H1 (cell line): ENCODE measurements at regions not wholly inside any gene's neighbourhood (a gene's known extent, or its start where the extent isn't known, plus 50 kb on each side); places are given as distances from the start of the nearest gene placed in this dataset.

Source experiments
- CTCF ChIA-PET: fragments of 300-600 bp; sonication (Branson Sonifier 250); formaldehyde crosslinking; loops from one replicate; lab custom pipeline; 2021; ENCODE audit not compliant: partially characterized antibody; lab: Charles Lee
- POLR2A ChIA-PET: fragments of 300-600 bp; sonication (Branson Sonifier 250); formaldehyde crosslinking; loops from one replicate; lab custom pipeline; 2021; ENCODE audit warnings: inconsistent platforms; ENCODE audit not compliant: partially characterized antibody; lab: Charles Lee
- DNase-seq, 2 experiments: peaks; one replicate each; pipeline versions ENCODE4 v3.0.0 to v3.0.0-alpha.2; 2010 to 2022; ENCODE audit warnings: low spot score in 2 of 2, low read depth in 1 of 2, mixed read lengths in 1 of 2
- FAIRE-seq: peaks from 2 replicates; lab custom pipeline; 2011; peaks lifted over from hg19 to GRCh38; lab: Jason Lieb, UNC
- H2AFZ ChIP-seq: 2 replicates; pipeline ENCODE4 v1.8.1; 2012; ENCODE audit warnings: low read length, inconsistent platforms
- H2AK5ac ChIP-seq: 2 replicates; pipeline ENCODE4 v1.6.1; 2013; ENCODE audit warnings: low read depth, low read length
- H2BK120ac ChIP-seq: replicated peaks from 2 replicates; pipeline ENCODE3; 2013; ENCODE audit warnings: low read depth, low read length, inconsistent platforms
- H2BK12ac ChIP-seq: 2 replicates; pipeline ENCODE4 v1.6.1; 2013; ENCODE audit warnings: low read depth, low read length
- H2BK15ac ChIP-seq: 2 replicates; pipeline ENCODE4 v1.6.1; 2013; ENCODE audit warnings: low read length
- H2BK20ac ChIP-seq: 2 replicates; pipeline ENCODE4 v1.6.1; 2013; ENCODE audit warnings: low read length
- H2BK5ac ChIP-seq: 2 replicates; pipeline ENCODE4 v1.6.1; 2013; ENCODE audit warnings: low read depth, low read length
- H3K14ac ChIP-seq: 2 replicates; pipeline ENCODE4 v1.6.1; 2013; ENCODE audit warnings: inconsistent platforms; ENCODE audit not compliant: insufficient read length
- H3K18ac ChIP-seq: 2 replicates; pipeline ENCODE4 v1.6.1; 2013; ENCODE audit warnings: low read length; ENCODE audit errors: extremely low read depth
- H3K23ac ChIP-seq: 2 replicates; pipeline ENCODE4 v1.6.1; 2013; ENCODE audit warnings: inconsistent platforms; ENCODE audit not compliant: insufficient read length
- H3K23me2 ChIP-seq: 2 replicates; pipeline ENCODE4 v1.6.1; 2013; ENCODE audit warnings: low read depth, low read length
- H3K27ac ChIP-seq: 2 replicates; pipeline ENCODE4 v1.6.1; 2011; ENCODE audit warnings: low read depth, low read length, inconsistent platforms
- H3K27me3 ChIP-seq, 4 experiments: replicated peaks in 1 of 4; 1 replicate in 1 of 4; 2 replicates in 3 of 4; pipeline versions ENCODE4 v1.6.1 to v1.8.1; 2011 to 2013; ENCODE audit warnings: low read length in 3 of 4, mild to moderate bottlenecking in 3 of 4, inconsistent platforms in 2 of 4, mixed read lengths in 2 of 4, moderate library complexity in 1 of 4; ENCODE audit not compliant: control insufficient read depth in 3 of 4, insufficient read depth in 3 of 4; ENCODE audit errors: extremely low read depth in 1 of 4
- H3K36me3 ChIP-seq, 4 experiments: 2 replicates each; pipeline versions ENCODE4 v1.6.1 to v1.8.1; 2011 to 2013; ENCODE audit warnings: mild to moderate bottlenecking in 4 of 4, low read length in 3 of 4, moderate library complexity in 2 of 4, control low read depth in 1 of 4, inconsistent platforms in 1 of 4; ENCODE audit not compliant: insufficient read depth in 4 of 4, control insufficient read depth in 2 of 4
- H3K4ac ChIP-seq: replicated peaks from 2 replicates; pipeline ENCODE3; 2013; ENCODE audit warnings: low read length, low read depth, mixed read lengths, inconsistent platforms; ENCODE audit not compliant: insufficient read length
- H3K4me1 ChIP-seq, 4 experiments: replicated peaks in 1 of 4; 1 replicate in 1 of 4; 2 replicates in 3 of 4; pipeline versions ENCODE4 v1.6.1 to v1.8.1; 2011 to 2013; ENCODE audit warnings: low read length in 3 of 4, inconsistent platforms in 2 of 4, mixed read lengths in 1 of 4; ENCODE audit not compliant: insufficient read depth in 4 of 4, control insufficient read depth in 3 of 4
- H3K4me2 ChIP-seq, 2 experiments: 2 replicates each; pipeline versions ENCODE4 v1.6.1 to v1.8.1; 2011 to 2013; ENCODE audit warnings: low read depth in 2 of 2, low read length in 2 of 2, control low read depth in 1 of 2, inconsistent platforms in 1 of 2, mild to moderate bottlenecking in 1 of 2; ENCODE audit not compliant: insufficient read depth in 1 of 2
- H3K4me3 ChIP-seq, 4 experiments: fragments of 200-600, 300-600 bp in 1 of 4; sonication (generic), shearing (Covaris generic), sonication (Bioruptor Twin) in 1 of 4; 2 replicates each; pipeline versions ENCODE4 v1.5.1 to v1.8.1; 2011 to 2016; ENCODE audit warnings: low read length in 4 of 4, low read depth in 3 of 4, control low read depth in 2 of 4, inconsistent platforms in 2 of 4, mild to moderate bottlenecking in 2 of 4, mixed read lengths in 1 of 4, moderate library complexity in 1 of 4; ENCODE audit not compliant: insufficient read depth in 2 of 4; ENCODE audit errors: extremely low read depth in 1 of 4
- H3K56ac ChIP-seq: replicated peaks from 2 replicates; pipeline ENCODE3; 2013; ENCODE audit warnings: low read depth, mild to moderate bottlenecking, mixed read lengths, low read length, inconsistent platforms; ENCODE audit not compliant: insufficient read length
- H3K79me1 ChIP-seq: 2 replicates; pipeline ENCODE4 v1.6.1; 2013; ENCODE audit warnings: low read depth, low read length, control low read depth
- H3K79me2 ChIP-seq, 2 experiments: 2 replicates each; pipeline versions ENCODE4 v1.6.1 to v1.8.1; 2012 to 2013; ENCODE audit warnings: low read length in 2 of 2, mild to moderate bottlenecking in 2 of 2, inconsistent platforms in 1 of 2; ENCODE audit not compliant: insufficient read depth in 2 of 2, control insufficient read depth in 1 of 2
- H3K9ac ChIP-seq, 4 experiments: replicated peaks in 1 of 4; 1 replicate in 1 of 4; 2 replicates in 3 of 4; pipeline versions ENCODE4 v1.6.1 to v1.8.1; 2011 to 2013; ENCODE audit warnings: low read depth in 3 of 4, low read length in 3 of 4, control low read depth in 2 of 4, mild to moderate bottlenecking in 2 of 4, moderate library complexity in 2 of 4, inconsistent platforms in 1 of 4; ENCODE audit errors: extremely low read depth in 1 of 4
- H3K9me3 ChIP-seq, 2 experiments: 2 replicates each; pipeline versions ENCODE4 v1.6.1 to v1.8.1; 2012 to 2013; ENCODE audit warnings: mild to moderate bottlenecking in 2 of 2, moderate library complexity in 2 of 2, control low read depth in 1 of 2, inconsistent platforms in 1 of 2, low read depth in 1 of 2, low read length in 1 of 2, mixed read lengths in 1 of 2; ENCODE audit not compliant: insufficient read depth in 2 of 2
- H4K20me1 ChIP-seq, 2 experiments: replicated peaks in 1 of 2; 2 replicates each; pipeline versions ENCODE3 to v1.8.1; 2011 to 2013; ENCODE audit warnings: inconsistent platforms in 2 of 2, low read length in 2 of 2, mild to moderate bottlenecking in 1 of 2; ENCODE audit not compliant: insufficient read depth in 2 of 2, control insufficient read depth in 1 of 2
- H4K5ac ChIP-seq: 2 replicates; pipeline ENCODE4 v1.6.1; 2013; ENCODE audit warnings: low read length, low read depth, mixed read lengths, inconsistent platforms; ENCODE audit not compliant: insufficient read length
- H4K8ac ChIP-seq: 2 replicates; pipeline ENCODE4 v1.8.0; 2013; ENCODE audit warnings: mild to moderate bottlenecking, moderate library complexity, low read length, inconsistent platforms; ENCODE audit not compliant: insufficient read depth; ENCODE audit errors: extremely low read depth
- H4K91ac ChIP-seq: replicated peaks from 2 replicates; pipeline ENCODE3; 2013; ENCODE audit warnings: low read length, mixed read lengths, inconsistent platforms; ENCODE audit not compliant: insufficient read length
- CBX8 ChIP-seq: fragments of 300-800, 300-1000 bp; sonication (generic); IDR thresholded peaks from 2 replicates; pipeline ENCODE4 v1.7.1; 2016; ENCODE audit warnings: low read depth, low read length, borderline replicate concordance
- CEBPB ChIP-seq: IDR thresholded peaks from 2 replicates; pipeline ENCODE4 v1.6.1; 2012; ENCODE audit warnings: low read depth, low read length
- HDAC6 ChIP-seq: IDR thresholded peaks from one replicate; pipeline ENCODE4 v1.7.1; 2012; ENCODE audit warnings: low read depth, mild to moderate bottlenecking, inconsistent platforms, low read length, moderate library complexity
- KDM1A ChIP-seq: fragments of 200-600, 300-600 bp; sonication (generic); IDR thresholded peaks from 2 replicates; pipeline ENCODE4 v1.7.1; 2016; ENCODE audit warnings: mild to moderate bottlenecking, low read length, borderline replicate concordance
- KDM5A ChIP-seq: fragments of 200-600 bp; IDR thresholded peaks from 2 replicates; pipeline ENCODE4 v1.7.1; 2012; ENCODE audit warnings: mild to moderate bottlenecking, low read length, inconsistent platforms, mixed read lengths
- SRF ChIP-seq: IDR thresholded peaks from 2 replicates; pipeline ENCODE4 v1.6.1; 2011; ENCODE audit warnings: mild to moderate bottlenecking, low read depth, low read length, moderate library complexity
- SUZ12 ChIP-seq: fragments of 200-600 bp; sonication (generic); IDR thresholded peaks from 2 replicates; pipeline ENCODE4 v1.6.1; 2012; ENCODE audit warnings: mild to moderate bottlenecking, inconsistent platforms, low read length, moderate library complexity, mixed read lengths
- TAF1 ChIP-seq: IDR thresholded peaks from 2 replicates; pipeline ENCODE4 v1.6.1; 2011; ENCODE audit warnings: mild to moderate bottlenecking, low read depth, low read length
- TAF7 ChIP-seq: optimal IDR thresholded peaks from 2 replicates; pipeline ENCODE3; 2011; ENCODE audit warnings: low read depth, mild to moderate bottlenecking, inconsistent platforms, low read length, moderate library complexity, borderline replicate concordance
- TEAD4 ChIP-seq: IDR thresholded peaks from 2 replicates; pipeline ENCODE4 v1.6.1; 2012; ENCODE audit warnings: low read depth, low read length, inconsistent platforms, mixed read lengths
- YY1 ChIP-seq: IDR thresholded peaks from 2 replicates; pipeline ENCODE4 v1.6.1; 2011; ENCODE audit warnings: low read depth, mild to moderate bottlenecking, low read length
- WGBS, 2 experiments: shearing (Covaris generic) in 1 of 2; methylation state at CpG; one replicate each; pipeline versions ENCODE4 v1.1.6 to v1.1.7; 2013 to 2015; ENCODE audit warnings: low lambda C conversion rate in 2 of 2, mixed read lengths in 2 of 2, inconsistent platforms in 1 of 2, low coverage in 1 of 2, missing lambda C conversion rate in 1 of 2; ENCODE audit not compliant: insufficient replicate concordance in 2 of 2, insufficient coverage in 1 of 2, insufficient read length in 1 of 2; ENCODE audit errors: extremely low coverage in 1 of 2, missing lambda C conversion rate in 1 of 2; 5-methylcytosine and 5-hydroxymethylcytosine counted together

DNA sequence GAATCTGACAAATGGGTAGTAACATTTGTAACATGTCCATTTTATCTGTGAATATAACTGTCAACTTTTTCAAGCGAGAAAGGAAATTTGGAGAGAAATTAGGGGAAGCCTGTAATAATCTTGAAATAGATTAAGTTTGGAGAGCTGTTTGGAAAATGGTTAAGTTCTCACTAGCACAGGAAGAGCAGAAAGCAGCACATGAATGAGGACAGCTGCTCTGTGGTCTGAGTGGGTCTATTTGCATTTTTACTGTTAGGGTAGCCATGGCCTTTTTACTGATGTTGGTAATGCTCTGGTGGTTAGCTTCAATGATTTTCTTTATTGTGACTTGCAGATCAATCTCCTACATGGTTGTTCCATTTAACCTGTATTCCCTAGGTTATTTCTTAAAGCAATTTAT, 144.5 kb upstream of the GDNF start:
- Histone ChIP-seq H2BK15ac (no peak overlapping the region), H3K4me2 (no peak overlapping the region), H3K4me1 (no peaks in the 10 kb centered on the region), H3K23me2 (no peaks in the 10 kb centered on the region), H2BK20ac (no peak overlapping the region), H3K56ac (no peak overlapping the region), H3K14ac (no peak overlapping the region), H3K9ac (no peak overlapping the region), H2BK5ac (no peak overlapping the region), H3K27me3 (no peaks in the 10 kb centered on the region), H3K18ac (no peak overlapping the region), H3K4me3 (no peak overlapping the region; a peak in 1 of 8 replicates), H2BK12ac (no peak overlapping the region), H4K91ac (no peak overlapping the region), H4K20me1 (no peaks in the 10 kb centered on the region), H4K8ac (no peak overlapping the region), H3K27ac (no peak overlapping the region), H3K79me2 (no peaks in the 10 kb centered on the region), H4K5ac (no peak overlapping the region), H2AK5ac (no peak overlapping the region), H2BK120ac (no peak overlapping the region), H3K23ac (no peak overlapping the region), H3K4ac (no peak overlapping the region), H3K9me3 (peaks cover 3 to 4% of the 10 kb centered on the region in 2 experiments; a peak in 2 of 4 replicates), H3K79me1 (no peaks in the 10 kb centered on the region), H3K36me3 (no peaks in the 10 kb centered on the region), H2AFZ (no peak overlapping the region)
- no peak for TF ChIP-seq KDM5A
- no peak for TF ChIP-seq SRF
- TF ChIP-seq TAF1: no peak
- TF ChIP-seq CEBPB: no peak
- no peak for TF ChIP-seq TEAD4
- no peak for TF ChIP-seq TAF7
- no peak for TF ChIP-seq YY1
- no peak for TF ChIP-seq KDM1A
- no peak for TF ChIP-seq SUZ12
- TF ChIP-seq CBX8: no peak
- no peak for TF ChIP-seq HDAC6
- WGBS, 2 experiments: 89% methylated on average over 1 of the region's 1 CpG; no CpG with 5 or more reads in 1 of the 2 experiments
- DNase-seq (no peak), FAIRE-seq (no peak)
- ChIA-PET CTCF (no interaction called here), POLR2A (no interaction called here)
